Mesodermal cell (in vitro differentiated cells): ENCODE measurements at regions not wholly inside any gene's neighbourhood (a gene's known extent, or its start where the extent isn't known, plus 50 kb on each side); places are given as distances from the start of the nearest gene placed in this dataset.
A peak's percentile ranks its signal among the peaks of the same experiment; 100 is the strongest.

Experiments
- H3K27ac ChIP-seq: 2 replicates; pipeline ENCODE4 v1.7.0; 2013; ENCODE audit warnings: mild to moderate bottlenecking, low read depth, low read length, moderate library complexity; ENCODE audit not compliant: severe bottlenecking
- H3K36me3 ChIP-seq: 2 replicates; pipeline ENCODE4 v1.7.1; 2013; ENCODE audit warnings: mild to moderate bottlenecking, low read length, moderate library complexity; ENCODE audit not compliant: control insufficient read depth, insufficient read depth
- H3K4me1 ChIP-seq: one replicate; pipeline ENCODE4 v1.7.1; 2013; ENCODE audit warnings: mild to moderate bottlenecking, low read length; ENCODE audit not compliant: insufficient read depth, control insufficient read depth, poor library complexity, severe bottlenecking
- H3K4me3 ChIP-seq: 2 replicates; pipeline ENCODE4 v1.7.0; 2013; ENCODE audit warnings: low read length, control low read depth, mild to moderate bottlenecking; ENCODE audit not compliant: insufficient read depth, poor library complexity, severe bottlenecking; ENCODE audit errors: extremely low read depth
- H3K9me3 ChIP-seq: 2 replicates; pipeline ENCODE4 v1.7.1; 2013; ENCODE audit warnings: mild to moderate bottlenecking, low read length, moderate library complexity; ENCODE audit not compliant: control insufficient read depth
- WGBS, 2 experiments: methylation state at CpG; one replicate each; pipeline ENCODE4 v1.1.5; 2013; ENCODE audit warnings: missing lambda C conversion rate in 2 of 2; ENCODE audit not compliant: insufficient coverage in 2 of 2; 5-methylcytosine and 5-hydroxymethylcytosine counted together

DNA sequence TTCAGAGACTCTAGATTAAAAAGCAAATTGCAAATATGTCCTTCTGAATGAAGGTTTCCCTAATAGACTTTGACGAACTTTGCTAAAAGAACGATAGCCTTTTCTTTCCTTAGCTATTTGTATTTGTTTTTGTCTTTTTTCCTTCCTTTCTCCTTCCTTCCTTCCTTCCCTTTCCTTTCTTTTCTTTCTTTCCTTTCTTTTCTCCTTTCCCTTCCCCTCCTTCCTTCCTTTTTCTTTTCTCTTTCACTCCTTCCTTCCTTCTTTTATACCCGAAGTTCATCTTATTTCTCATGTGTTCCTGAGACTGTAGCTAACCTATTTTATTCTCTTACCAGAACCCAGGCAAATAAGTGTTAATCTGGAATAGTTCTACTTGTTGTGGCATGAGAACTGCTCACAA is 381.2 kb upstream of the RUNX1 start:
- H3K4me3 ChIP-seq: no peak overlapping the region
- no peaks in the 10 kb centered on the region for H3K36me3 ChIP-seq
- WGBS, 2 experiments: 93% methylated on average over 2 of the region's 3 CpGs; no CpG with 5 or more reads in 1 of the 2 experiments
- peaks cover 17% of the 10 kb centered on the region for H3K4me1 ChIP-seq
- H3K27ac ChIP-seq: no peak overlapping the region
- H3K9me3 ChIP-seq: peaks cover 22% of the 10 kb centered on the region

DNA sequence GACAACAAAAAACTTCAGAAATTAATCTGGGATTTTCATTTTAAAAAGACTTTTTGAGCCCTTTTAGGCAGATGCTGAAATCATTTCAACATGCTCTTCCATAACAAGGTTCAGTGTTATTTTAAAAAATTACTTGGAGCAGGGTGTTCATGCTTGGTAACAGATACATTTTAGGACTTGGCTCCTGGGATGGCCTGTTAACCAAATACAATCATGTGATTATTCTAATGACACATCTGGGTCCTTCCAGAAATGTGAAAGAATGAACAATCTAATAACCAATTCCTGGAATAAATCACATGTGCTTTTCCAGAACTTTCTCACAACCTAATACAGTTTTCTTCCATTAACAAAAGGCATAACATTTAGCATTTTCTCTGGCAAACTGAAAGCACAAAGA is 379.8 kb upstream of the RUNX1 start:
- Histone ChIP-seq H3K36me3 (no peaks in the 10 kb centered on the region), H3K9me3 (peaks cover 17% of the 10 kb centered on the region), H3K4me1 (peaks cover 17% of the 10 kb centered on the region), H3K27ac (no peak overlapping the region), H3K4me3 (no peak overlapping the region)

DNA sequence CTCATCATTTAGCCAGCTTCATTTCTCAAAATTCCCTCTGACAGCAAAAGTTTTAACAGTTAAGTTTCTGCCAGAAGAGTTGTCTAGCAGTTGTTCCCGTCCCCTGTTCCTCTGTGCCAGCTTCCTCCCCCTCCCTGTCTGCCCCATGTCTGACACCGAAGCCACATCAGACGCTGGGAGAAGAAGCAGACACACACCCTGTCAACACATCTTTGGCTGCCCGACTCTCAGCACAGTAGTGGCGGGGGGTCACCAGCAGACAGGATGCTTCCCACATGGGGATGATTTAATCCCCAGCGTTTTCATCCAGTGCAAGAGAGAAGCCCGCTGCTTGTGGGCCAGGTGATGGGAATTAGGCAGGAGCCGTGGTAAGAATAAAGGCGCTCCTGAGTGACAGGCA is 379.4 kb upstream of the RUNX1 start:
- Histone ChIP-seq H3K36me3 (no peaks in the 10 kb centered on the region), H3K4me1 (peaks cover 17% of the 10 kb centered on the region), H3K27ac (peak overlapping the region; percentile 50), H3K9me3 (peaks cover 15% of the 10 kb centered on the region), H3K4me3 (no peak overlapping the region)
- WGBS, 2 experiments: 26 to 29% methylated on average over 5 to 7 of the region's 9 CpGs

DNA sequence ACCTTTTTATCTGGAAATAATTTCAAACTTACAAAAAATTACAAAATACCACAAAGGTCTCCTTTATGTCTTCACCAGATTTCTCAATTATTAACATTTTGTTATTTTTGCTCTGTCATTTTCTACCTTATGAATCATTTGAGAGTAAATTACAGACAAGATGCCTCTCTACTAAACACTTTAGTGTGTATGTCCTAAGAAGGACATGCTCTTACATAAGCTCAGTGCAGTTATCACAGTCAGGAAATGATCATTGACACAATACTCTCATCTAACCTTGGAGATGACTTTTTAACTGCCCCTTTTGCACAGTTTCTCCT is 378.9 kb upstream of the RUNX1 start:
- Histone ChIP-seq H3K4me1 (peaks cover 17% of the 10 kb centered on the region), H3K36me3 (no peaks in the 10 kb centered on the region), H3K4me3 (no peak overlapping the region), H3K9me3 (peaks cover 13% of the 10 kb centered on the region), H3K27ac (peak overlapping the region; percentile 50)

DNA sequence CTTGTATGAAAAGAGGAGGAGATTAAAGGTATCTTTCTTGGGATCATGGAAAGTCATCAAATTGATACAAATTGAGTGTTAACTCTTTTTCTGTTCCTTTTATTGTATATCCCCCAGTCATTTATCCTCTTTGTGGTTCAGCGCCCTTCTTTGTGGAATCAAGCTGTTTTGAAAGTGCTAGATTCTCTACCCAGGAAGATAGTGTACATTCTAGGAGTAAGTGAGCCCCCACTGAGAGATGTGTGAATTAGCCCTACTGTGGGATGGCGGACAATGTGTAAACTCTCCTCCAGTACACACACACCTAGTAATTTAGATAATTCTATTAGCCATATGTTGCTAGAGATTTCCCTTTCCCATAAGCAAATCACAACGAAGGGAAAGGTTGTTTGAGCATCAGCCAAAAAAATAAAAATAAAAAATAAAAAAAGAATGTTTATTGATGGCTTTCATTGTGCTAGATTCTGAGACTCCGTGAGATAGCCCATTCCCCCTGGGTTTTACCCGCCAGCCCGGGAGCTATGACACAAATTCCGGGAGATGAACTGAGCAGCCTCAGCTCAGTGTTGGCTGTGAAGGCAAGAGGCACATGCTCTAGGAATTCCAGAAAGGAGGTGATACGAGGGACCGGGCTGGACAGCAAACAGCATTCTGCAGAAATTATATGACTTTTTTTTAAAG is 378.4 kb upstream of the RUNX1 start:
- H3K9me3 ChIP-seq: peaks cover 18% of the 10 kb centered on the region
- no peak overlapping the region for H3K4me3 ChIP-seq
- no peaks in the 10 kb centered on the region for H3K36me3 ChIP-seq
- no peak overlapping the region for H3K27ac ChIP-seq
- WGBS, 2 experiments: 85 to 93% methylated on average over 5 to 7 of the region's 9 CpGs
- peaks cover 17% of the 10 kb centered on the region for H3K4me1 ChIP-seq

DNA sequence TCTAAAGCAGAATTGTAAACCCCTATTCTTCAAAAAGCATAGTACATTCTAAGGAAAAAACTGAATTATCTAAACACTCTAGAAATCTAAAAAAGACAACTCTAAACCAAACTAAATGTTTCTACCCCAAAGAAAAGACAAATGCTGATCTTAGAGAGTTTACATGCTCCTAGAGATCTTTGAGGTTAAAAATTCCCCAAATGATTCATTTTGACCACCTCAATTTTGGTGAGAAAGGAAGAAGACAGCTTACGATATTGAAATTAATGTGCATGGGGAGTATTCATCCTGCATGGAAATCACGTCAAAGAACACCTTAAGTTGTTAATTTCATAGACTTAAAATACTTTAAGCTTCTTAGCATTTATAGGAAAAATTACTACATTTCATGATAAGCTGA is 377.8 kb upstream of the RUNX1 start:
- Histone ChIP-seq H3K36me3 (no peaks in the 10 kb centered on the region), H3K4me3 (no peak overlapping the region), H3K9me3 (peaks cover 19% of the 10 kb centered on the region), H3K4me1 (peaks cover 17% of the 10 kb centered on the region), H3K27ac (no peak overlapping the region)
- no CpG with 5 or more reads among the region's 2 CpGs for WGBS, 2 experiments

- Histone ChIP-seq H3K9me3 (peaks cover 19% of the 10 kb centered on the region), H3K4me1 (peaks cover 17% of the 10 kb centered on the region), H3K36me3 (no peaks in the 10 kb centered on the region), H3K4me3 (no peak overlapping the region), H3K27ac (no peak overlapping the region)
- 0 to 17% methylated on average over 1 of the region's 3 CpGs for WGBS, 2 experiments
Measured at GRCh38 chr21:35426469-35426868, 377.4 kb upstream of the RUNX1 start.

GRCh38 chr21:35424122-35424521 is 375.0 kb upstream of the RUNX1 start:
- WGBS, 2 experiments: 80 to 100% methylated on average over 2 of the region's 3 CpGs
- Histone ChIP-seq H3K27ac (no peak overlapping the region), H3K4me3 (no peak overlapping the region), H3K9me3 (peaks cover 15% of the 10 kb centered on the region), H3K4me1 (peaks cover 17% of the 10 kb centered on the region), H3K36me3 (no peaks in the 10 kb centered on the region)

DNA sequence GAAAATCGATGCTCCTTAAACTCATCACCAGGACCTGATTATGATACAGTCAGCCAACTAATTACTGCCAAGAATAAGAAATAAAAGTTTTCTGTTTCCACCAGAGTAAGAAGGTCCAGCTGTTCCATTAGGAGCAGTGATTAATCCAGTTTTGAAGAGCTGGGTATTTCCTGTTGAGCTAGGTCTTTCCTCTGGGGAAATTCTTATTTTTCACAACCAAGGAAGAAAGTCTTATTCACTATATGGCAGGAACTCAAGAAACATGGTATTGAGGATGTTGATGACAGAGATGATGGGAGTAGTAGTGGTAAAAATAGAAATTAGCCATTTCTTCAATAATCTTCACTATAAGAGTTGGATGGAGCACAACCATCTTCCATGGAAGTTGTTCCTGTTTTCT is 374.6 kb upstream of the RUNX1 start:
- Histone ChIP-seq H3K9me3 (peaks cover 15% of the 10 kb centered on the region), H3K4me1 (peaks cover 14% of the 10 kb centered on the region), H3K4me3 (no peak overlapping the region), H3K27ac (no peak overlapping the region), H3K36me3 (no peaks in the 10 kb centered on the region)
- no CpG with 5 or more reads among the region's 1 CpG for WGBS, 2 experiments

GRCh38 chr21:35422011-35422410 is 372.9 kb upstream of the RUNX1 start:
- Histone ChIP-seq H3K36me3 (no peaks in the 10 kb centered on the region), H3K4me3 (no peak overlapping the region), H3K27ac (no peak overlapping the region), H3K4me1 (peaks cover 6% of the 10 kb centered on the region), H3K9me3 (peaks cover 15% of the 10 kb centered on the region)

- H3K27ac ChIP-seq: no peak overlapping the region
Measured at GRCh38 chr21:35421221-35421620, 372.1 kb upstream of the RUNX1 start.

More at GRCh38 chr21:35421221-35421620, 372.1 kb upstream of the RUNX1 start:
- H3K4me1 ChIP-seq: no peaks in the 10 kb centered on the region
- peaks cover 15% of the 10 kb centered on the region for H3K9me3 ChIP-seq
- 94% methylated on average over 3 to 4 of the region's 5 CpGs for WGBS, 2 experiments
- no peak overlapping the region for H3K4me3 ChIP-seq
- H3K36me3 ChIP-seq: no peaks in the 10 kb centered on the region
